Lower leg skin (tissue), 3 donors: ENCODE measurements at regions not wholly inside any gene's neighbourhood (a gene's known extent, or its start where the extent isn't known, plus 50 kb on each side); places are given as distances from the start of the nearest gene placed in this dataset.
"Not testable (repeated sequence)": the region's sequence is repeated elsewhere in the genome, so short reads cannot be mapped to it uniquely, and the experiment has no call there.

Source experiments
- POLR2A ChIP-seq, 2 donors: fragments of 450-650 bp; IDR thresholded peaks; one replicate each; pipeline ENCODE4 v1.6.1; 2016 to 2017; ENCODE audit warnings: antibody characterized with exemption in 2 of 2, mild to moderate bottlenecking in 1 of 2, moderate library complexity in 1 of 2
- TF ChIP-seq, protein P1 (sequence below), 3 donors: fragments of 450-650 bp; IDR thresholded peaks; one replicate each; pipeline ENCODE4 v1.5.1; 2016; ENCODE audit warnings: antibody characterized with exemption in 3 of 3, mild to moderate bottlenecking in 3 of 3, moderate library complexity in 2 of 3

DNA sequence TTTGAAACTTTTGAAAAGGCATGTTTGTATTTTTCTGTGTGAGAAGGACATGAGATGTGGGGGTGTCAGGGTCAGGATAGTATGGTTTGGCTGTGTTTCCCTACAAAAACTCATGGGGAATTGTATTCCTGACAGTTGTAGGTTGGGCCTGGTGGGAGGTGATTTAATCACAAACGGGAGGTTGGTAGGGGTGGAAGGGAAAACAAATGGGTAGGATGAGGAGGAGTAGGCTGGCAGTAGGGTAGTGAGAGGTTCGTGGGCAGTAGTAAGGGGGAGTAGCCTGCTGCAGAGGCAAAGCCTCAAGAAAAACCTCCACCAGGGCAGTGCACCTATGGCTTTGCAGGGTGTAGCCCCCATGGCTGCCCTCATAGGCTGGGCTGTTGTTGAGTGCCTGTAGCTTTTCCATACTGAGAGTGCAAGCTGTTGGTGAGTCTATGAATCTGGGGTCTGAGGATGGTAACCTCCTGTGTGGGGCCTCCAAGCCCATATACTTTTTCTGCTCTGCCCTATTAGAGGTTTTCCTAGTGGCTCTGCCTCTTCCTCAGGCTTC is 587.7 kb downstream of the CWH43 start:
- TF ChIP-seq, protein P1, sequence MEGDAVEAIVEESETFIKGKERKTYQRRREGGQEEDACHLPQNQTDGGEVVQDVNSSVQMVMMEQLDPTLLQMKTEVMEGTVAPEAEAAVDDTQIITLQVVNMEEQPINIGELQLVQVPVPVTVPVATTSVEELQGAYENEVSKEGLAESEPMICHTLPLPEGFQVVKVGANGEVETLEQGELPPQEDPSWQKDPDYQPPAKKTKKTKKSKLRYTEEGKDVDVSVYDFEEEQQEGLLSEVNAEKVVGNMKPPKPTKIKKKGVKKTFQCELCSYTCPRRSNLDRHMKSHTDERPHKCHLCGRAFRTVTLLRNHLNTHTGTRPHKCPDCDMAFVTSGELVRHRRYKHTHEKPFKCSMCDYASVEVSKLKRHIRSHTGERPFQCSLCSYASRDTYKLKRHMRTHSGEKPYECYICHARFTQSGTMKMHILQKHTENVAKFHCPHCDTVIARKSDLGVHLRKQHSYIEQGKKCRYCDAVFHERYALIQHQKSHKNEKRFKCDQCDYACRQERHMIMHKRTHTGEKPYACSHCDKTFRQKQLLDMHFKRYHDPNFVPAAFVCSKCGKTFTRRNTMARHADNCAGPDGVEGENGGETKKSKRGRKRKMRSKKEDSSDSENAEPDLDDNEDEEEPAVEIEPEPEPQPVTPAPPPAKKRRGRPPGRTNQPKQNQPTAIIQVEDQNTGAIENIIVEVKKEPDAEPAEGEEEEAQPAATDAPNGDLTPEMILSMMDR (IDR thresholded peaks at IDR 0.05): not testable (repeated sequence)
- TF ChIP-seq POLR2A (IDR thresholded peaks at IDR 0.05): not testable (repeated sequence)
